ENCODE measurements at regions not wholly inside any gene's neighbourhood (a gene's known extent, or its start where the extent isn't known, plus 50 kb on each side); places are given as distances from the start of the nearest gene placed in this dataset.

DNA sequence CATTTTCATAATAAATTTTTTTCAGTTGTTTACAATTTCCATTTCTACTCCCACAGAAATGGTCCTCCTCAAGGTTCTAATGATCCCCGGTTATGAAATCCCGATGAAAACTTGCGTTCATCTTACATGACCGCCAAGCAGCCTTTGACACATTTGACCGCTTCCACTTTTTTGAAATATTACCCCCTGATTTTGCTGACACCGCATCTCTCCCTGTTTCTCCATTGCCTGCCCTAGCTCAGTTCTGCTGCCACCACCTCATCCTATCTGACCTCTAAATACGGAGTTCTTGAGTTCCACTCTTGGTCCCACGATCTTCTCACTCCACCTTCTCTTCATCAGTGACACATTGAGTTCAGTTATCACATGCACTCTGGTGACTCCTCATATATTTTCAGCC, 74.1 kb downstream of the SLC35B3 start:
- Histone ChIP-seq H3K27ac (ENCODE audit: low read depth, low read length, severe bottlenecking) (no peak overlapping the region), H3K4me3 (ENCODE audit: extremely low read depth, insufficient read depth, low read length, poor library complexity, severe bottlenecking) (no peak overlapping the region), H3K9me3 (ENCODE audit: control insufficient read depth, low read length) (no peaks in the 10 kb centered on the region), H3K4me1 (ENCODE audit: control insufficient read depth, insufficient read depth, low read length, poor library complexity, severe bottlenecking) (no peaks in the 10 kb centered on the region), H3K36me3 (ENCODE audit: control insufficient read depth, insufficient read depth, low read length) (no peaks in the 10 kb centered on the region)
- WGBS, 2 experiments (ENCODE audit: insufficient coverage in 2 of 2) = 92 to 94% methylated on average over 8 of the region's 8 CpGs

DNA sequence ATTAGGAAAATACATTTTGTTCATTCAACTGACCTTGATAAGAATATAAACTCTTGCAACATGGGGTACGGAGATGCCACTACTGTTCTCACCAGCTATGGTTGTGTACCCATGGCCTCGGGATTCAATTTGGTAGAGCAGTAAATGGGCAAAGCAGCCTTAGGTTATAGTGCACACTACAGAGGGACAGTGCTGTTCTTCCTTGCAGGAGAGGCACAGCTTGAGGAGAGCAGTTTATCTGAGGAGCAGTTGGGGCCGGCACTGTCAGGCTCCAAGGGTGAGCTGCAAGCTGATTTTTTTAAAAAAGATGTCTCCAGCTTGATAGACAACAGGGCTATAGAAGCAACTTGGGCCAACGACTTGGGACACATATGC, 82.4 kb downstream of the SLC35B3 start:
- no peak overlapping the region for H3K4me3 ChIP-seq (ENCODE audit: extremely low read depth, insufficient read depth, low read length, poor library complexity, severe bottlenecking)
- H3K4me1 ChIP-seq (ENCODE audit: control insufficient read depth, insufficient read depth, low read length, poor library complexity, severe bottlenecking) = no peaks in the 10 kb centered on the region
- WGBS, 2 experiments (ENCODE audit: insufficient coverage in 2 of 2) = 75 to 95% methylated on average over 2 to 4 of the region's 4 CpGs
- no peak overlapping the region for H3K27ac ChIP-seq (ENCODE audit: low read depth, low read length, severe bottlenecking)
- H3K9me3 ChIP-seq (ENCODE audit: control insufficient read depth, low read length) = no peaks in the 10 kb centered on the region
- H3K36me3 ChIP-seq (ENCODE audit: control insufficient read depth, insufficient read depth, low read length) = no peaks in the 10 kb centered on the region

DNA sequence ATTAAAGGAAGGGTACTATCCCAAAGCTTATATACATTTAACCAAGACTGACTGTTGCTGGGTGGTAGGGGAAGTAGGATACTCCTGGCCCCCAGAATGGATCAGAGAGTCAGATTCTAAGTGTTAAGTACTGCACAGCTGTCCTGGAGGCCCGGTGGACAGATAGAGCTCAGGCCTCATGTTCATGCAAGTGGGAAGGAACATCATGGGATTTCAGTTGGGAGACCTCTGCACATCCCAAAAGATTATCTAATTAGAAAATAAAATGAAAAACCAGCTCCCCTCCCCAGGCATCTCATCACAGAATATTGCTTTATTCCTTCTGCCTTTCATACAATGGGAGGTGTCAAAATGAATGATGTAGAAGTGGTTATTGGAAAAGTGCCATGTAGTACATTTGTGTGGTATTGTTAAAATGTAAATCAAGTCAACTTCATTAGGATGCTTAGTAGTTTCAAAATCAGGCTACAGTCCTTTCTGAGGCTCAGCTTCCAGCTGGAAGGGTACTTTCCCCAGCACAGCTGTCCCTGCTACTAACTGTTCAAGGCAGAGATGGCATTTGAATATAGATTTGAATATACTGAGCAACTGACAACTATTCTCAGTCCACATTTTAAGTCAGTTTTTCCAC, 82.9 kb downstream of the SLC35B3 start:
- H3K9me3 ChIP-seq (ENCODE audit: control insufficient read depth, low read length) = no peaks in the 10 kb centered on the region
- H3K4me3 ChIP-seq (ENCODE audit: extremely low read depth, insufficient read depth, low read length, poor library complexity, severe bottlenecking) = no peak overlapping the region
- no peaks in the 10 kb centered on the region for H3K36me3 ChIP-seq (ENCODE audit: control insufficient read depth, insufficient read depth, low read length)
- H3K4me1 ChIP-seq (ENCODE audit: control insufficient read depth, insufficient read depth, low read length, poor library complexity, severe bottlenecking) = no peaks in the 10 kb centered on the region
- no CpG with 5 or more reads among the region's 1 CpG for WGBS, 2 experiments (ENCODE audit: insufficient coverage in 2 of 2)
- no peak overlapping the region for H3K27ac ChIP-seq (ENCODE audit: low read depth, low read length, severe bottlenecking)

DNA sequence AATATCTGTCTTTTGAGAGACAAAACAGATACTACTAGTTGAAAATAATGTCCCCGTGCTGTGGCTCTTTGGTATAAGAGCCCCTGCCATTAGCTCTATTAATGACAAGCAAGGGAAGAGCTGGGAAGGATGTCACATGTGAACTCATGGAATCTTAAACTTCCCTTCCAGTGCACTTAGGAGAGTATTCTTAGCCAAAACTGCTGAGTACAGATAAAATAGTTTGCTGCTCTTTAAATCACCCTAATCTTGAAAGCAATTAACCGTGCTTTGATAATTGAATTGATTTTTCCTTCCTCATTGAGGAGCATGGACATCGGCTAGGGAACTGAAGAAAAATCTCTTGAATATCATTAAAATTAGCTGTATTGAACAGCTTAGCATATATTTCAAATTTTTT, 91.7 kb downstream of the SLC35B3 start:
- H3K9me3 ChIP-seq (ENCODE audit: control insufficient read depth, low read length) = peaks cover 6% of the 10 kb centered on the region
- no peak overlapping the region for H3K4me3 ChIP-seq (ENCODE audit: extremely low read depth, insufficient read depth, low read length, poor library complexity, severe bottlenecking)
- WGBS, 2 experiments (ENCODE audit: insufficient coverage in 2 of 2) = 100% methylated on average over 1 of the region's 3 CpGs; no CpG with 5 or more reads in 1 of the 2 experiments
- H3K36me3 ChIP-seq (ENCODE audit: control insufficient read depth, insufficient read depth, low read length) = no peaks in the 10 kb centered on the region
- no peaks in the 10 kb centered on the region for H3K4me1 ChIP-seq (ENCODE audit: control insufficient read depth, insufficient read depth, low read length, poor library complexity, severe bottlenecking)
- no peak overlapping the region for H3K27ac ChIP-seq (ENCODE audit: low read depth, low read length, severe bottlenecking)

DNA sequence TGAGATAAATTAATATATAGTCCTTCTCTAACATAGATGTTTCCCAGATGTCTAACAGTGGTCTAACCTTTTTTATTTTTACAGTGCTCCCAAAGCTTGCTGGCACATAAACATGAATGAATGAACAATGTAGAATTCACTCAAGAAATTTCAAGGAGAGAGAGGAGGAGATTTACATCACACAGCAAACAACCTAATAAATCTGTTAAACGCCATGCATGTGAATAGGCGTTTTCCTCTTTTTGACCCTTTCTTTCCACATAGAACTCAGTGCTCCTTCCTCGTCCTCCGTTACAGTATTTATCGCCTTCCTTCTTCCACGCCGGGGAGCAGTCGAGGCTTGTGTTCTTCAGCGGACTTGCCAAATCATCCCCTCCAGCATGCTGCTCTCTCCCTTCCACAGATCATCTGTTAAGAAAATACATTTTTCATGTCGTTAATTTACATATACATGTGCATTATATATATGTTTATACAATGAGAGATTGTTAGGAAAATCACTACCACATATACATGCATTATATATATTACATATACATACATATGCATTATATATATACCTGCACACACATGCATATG, 93.0 kb downstream of the SLC35B3 start:
- 81 to 84% methylated on average over 8 of the region's 10 CpGs for WGBS, 2 experiments (ENCODE audit: insufficient coverage in 2 of 2)
- Histone ChIP-seq H3K4me1 (ENCODE audit: control insufficient read depth, insufficient read depth, low read length, poor library complexity, severe bottlenecking) (no peaks in the 10 kb centered on the region), H3K27ac (ENCODE audit: low read depth, low read length, severe bottlenecking) (no peak overlapping the region), H3K36me3 (ENCODE audit: control insufficient read depth, insufficient read depth, low read length) (no peaks in the 10 kb centered on the region), H3K4me3 (ENCODE audit: extremely low read depth, insufficient read depth, low read length, poor library complexity, severe bottlenecking) (no peak overlapping the region), H3K9me3 (ENCODE audit: control insufficient read depth, low read length) (peaks cover 6% of the 10 kb centered on the region)

DNA sequence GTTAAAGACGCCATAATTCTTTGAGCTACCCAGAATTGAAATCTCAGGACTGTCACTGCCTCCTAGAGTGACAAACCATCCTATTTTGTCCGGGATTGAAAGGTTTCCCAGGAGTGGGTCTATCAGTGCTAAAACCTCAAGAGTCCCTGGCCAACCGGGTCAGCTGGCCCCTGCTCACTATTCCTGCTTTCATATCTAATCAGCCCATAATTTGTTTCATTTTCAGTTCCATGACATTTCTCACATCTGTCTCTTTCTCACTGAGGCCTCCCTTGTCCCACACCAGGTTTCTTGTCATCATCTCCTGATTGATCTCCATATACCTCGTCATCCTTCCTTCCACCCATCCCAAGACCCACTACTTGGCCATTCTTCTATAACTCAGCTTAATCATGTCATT, 98.2 kb downstream of the SLC35B3 start:
- 53 to 67% methylated on average over 3 of the region's 4 CpGs for WGBS, 2 experiments (ENCODE audit: insufficient coverage in 2 of 2)
- Histone ChIP-seq H3K9me3 (ENCODE audit: control insufficient read depth, low read length) (no peaks in the 10 kb centered on the region), H3K36me3 (ENCODE audit: control insufficient read depth, insufficient read depth, low read length) (no peaks in the 10 kb centered on the region), H3K4me3 (ENCODE audit: extremely low read depth, insufficient read depth, low read length, poor library complexity, severe bottlenecking) (no peak overlapping the region), H3K4me1 (ENCODE audit: control insufficient read depth, insufficient read depth, low read length, poor library complexity, severe bottlenecking) (no peaks in the 10 kb centered on the region), H3K27ac (ENCODE audit: low read depth, low read length, severe bottlenecking) (no peak overlapping the region)

DNA sequence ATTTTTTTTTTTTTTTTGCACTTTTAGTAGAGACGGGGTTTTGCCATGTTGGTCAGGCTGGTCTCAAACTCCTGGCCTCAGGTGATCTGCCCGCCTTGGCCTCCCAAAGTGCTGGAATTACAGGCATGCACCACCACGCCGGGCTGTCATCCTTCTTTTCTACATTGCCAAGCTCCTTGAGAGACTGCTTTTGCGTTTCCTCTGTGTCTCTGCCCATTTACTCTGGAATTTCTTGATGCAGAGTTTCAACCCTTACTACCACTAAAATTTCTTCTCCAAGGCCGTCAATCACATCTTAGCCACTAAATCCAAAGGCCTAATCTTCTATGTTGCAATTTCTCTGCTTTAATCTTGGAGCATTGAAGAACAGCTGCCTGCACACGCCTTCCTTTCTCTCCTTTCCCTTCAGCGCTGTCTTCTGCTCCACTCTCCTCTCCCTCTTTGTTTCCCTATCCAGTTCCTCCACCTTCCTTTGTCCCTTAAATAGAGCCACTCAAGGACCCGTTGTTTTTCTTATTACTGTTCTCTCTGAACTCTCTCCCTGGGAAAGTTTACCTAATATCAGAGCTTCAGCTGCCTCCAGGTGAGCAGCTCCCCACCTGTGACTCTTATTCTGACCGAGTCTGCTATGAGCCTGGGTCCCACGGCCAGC, 98.8 kb downstream of the SLC35B3 start:
- Histone ChIP-seq H3K4me1 (ENCODE audit: control insufficient read depth, insufficient read depth, low read length, poor library complexity, severe bottlenecking) (no peaks in the 10 kb centered on the region), H3K36me3 (ENCODE audit: control insufficient read depth, insufficient read depth, low read length) (no peaks in the 10 kb centered on the region), H3K9me3 (ENCODE audit: control insufficient read depth, low read length) (no peaks in the 10 kb centered on the region), H3K4me3 (ENCODE audit: extremely low read depth, insufficient read depth, low read length, poor library complexity, severe bottlenecking) (no peak overlapping the region), H3K27ac (ENCODE audit: low read depth, low read length, severe bottlenecking) (no peak overlapping the region)
- 88 to 90% methylated on average over 10 to 11 of the region's 11 CpGs for WGBS, 2 experiments (ENCODE audit: insufficient coverage in 2 of 2)

DNA sequence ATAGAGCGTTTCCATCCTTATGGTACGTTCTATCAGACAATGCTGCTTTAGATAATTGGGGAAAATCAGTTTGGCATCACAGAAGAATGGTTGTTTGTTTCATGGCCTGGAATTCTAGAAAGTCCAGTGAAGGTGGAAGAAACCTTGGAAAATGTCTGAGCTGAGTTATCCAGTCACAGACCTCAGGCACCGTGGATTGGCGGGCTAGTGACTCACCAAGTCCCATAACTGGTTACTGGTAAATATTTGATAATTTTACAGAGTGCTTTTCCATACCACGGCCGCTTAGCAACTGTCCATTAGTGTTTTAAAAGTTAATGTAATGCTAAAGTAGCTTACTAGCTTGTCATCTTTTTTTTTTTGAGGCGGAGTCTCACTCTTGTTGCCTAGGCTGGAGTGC, 99.4 kb downstream of the SLC35B3 start:
- H3K27ac ChIP-seq (ENCODE audit: low read depth, low read length, severe bottlenecking) = no peak overlapping the region
- no peaks in the 10 kb centered on the region for H3K9me3 ChIP-seq (ENCODE audit: control insufficient read depth, low read length)
- WGBS, 2 experiments (ENCODE audit: insufficient coverage in 2 of 2) = 93 to 98% methylated on average over 3 to 7 of the region's 7 CpGs
- no peaks in the 10 kb centered on the region for H3K4me1 ChIP-seq (ENCODE audit: control insufficient read depth, insufficient read depth, low read length, poor library complexity, severe bottlenecking)
- no peaks in the 10 kb centered on the region for H3K36me3 ChIP-seq (ENCODE audit: control insufficient read depth, insufficient read depth, low read length)
- no peak overlapping the region for H3K4me3 ChIP-seq (ENCODE audit: extremely low read depth, insufficient read depth, low read length, poor library complexity, severe bottlenecking)

DNA sequence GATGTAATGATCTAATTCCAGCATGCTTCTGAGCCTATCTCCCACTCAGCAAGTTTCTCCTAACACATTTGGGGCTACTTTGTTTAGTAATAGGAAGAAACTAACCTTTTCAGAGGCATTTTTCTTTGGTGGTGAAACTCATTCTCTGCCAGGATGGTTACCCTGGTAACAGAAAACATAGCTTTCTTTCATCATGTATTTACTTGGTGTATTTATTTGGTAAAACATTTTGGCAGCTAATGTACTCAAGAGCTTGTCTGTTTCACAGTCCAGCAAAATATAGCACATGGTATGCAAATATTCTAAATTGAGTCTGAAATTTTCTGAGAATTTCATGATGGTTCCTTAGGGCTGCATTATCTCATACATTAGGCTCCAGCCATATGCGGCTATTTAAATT, 100.0 kb downstream of the SLC35B3 start:
- Histone ChIP-seq H3K9me3 (ENCODE audit: control insufficient read depth, low read length) (no peaks in the 10 kb centered on the region), H3K4me1 (ENCODE audit: control insufficient read depth, insufficient read depth, low read length, poor library complexity, severe bottlenecking) (peaks cover 4% of the 10 kb centered on the region), H3K4me3 (ENCODE audit: extremely low read depth, insufficient read depth, low read length, poor library complexity, severe bottlenecking) (no peak overlapping the region), H3K27ac (ENCODE audit: low read depth, low read length, severe bottlenecking) (no peak overlapping the region), H3K36me3 (ENCODE audit: control insufficient read depth, insufficient read depth, low read length) (no peaks in the 10 kb centered on the region)
- WGBS, 2 experiments (ENCODE audit: insufficient coverage in 2 of 2) = no CpG with 5 or more reads among the region's 1 CpG

DNA sequence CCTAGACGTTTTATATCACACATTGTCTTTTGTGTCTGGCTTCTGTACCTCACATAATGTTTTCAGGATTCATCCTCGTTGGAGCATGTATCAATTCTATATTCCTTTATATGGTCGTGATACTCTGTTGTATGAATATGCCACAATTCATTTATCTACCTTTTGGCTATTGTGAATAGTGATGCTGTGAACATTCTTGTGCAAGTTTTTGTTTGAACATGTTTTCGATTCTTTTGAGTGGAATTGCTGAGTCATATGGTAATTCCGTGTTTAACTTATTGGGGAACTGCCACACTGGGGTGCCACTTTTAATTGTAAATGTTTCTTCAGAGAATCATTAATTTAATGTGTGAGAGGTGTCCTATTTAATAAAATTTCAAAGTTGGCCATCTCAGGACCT, 101.2 kb downstream of the SLC35B3 start:
- H3K27ac ChIP-seq (ENCODE audit: low read depth, low read length, severe bottlenecking) = no peak overlapping the region
- 67 to 79% methylated on average over 2 to 3 of the region's 5 CpGs for WGBS, 2 experiments (ENCODE audit: insufficient coverage in 2 of 2)
- H3K9me3 ChIP-seq (ENCODE audit: control insufficient read depth, low read length) = no peaks in the 10 kb centered on the region
- peaks cover 6% of the 10 kb centered on the region for H3K4me1 ChIP-seq (ENCODE audit: control insufficient read depth, insufficient read depth, low read length, poor library complexity, severe bottlenecking)
- H3K36me3 ChIP-seq (ENCODE audit: control insufficient read depth, insufficient read depth, low read length) = no peaks in the 10 kb centered on the region
- H3K4me3 ChIP-seq (ENCODE audit: extremely low read depth, insufficient read depth, low read length, poor library complexity, severe bottlenecking) = no peak overlapping the region

DNA sequence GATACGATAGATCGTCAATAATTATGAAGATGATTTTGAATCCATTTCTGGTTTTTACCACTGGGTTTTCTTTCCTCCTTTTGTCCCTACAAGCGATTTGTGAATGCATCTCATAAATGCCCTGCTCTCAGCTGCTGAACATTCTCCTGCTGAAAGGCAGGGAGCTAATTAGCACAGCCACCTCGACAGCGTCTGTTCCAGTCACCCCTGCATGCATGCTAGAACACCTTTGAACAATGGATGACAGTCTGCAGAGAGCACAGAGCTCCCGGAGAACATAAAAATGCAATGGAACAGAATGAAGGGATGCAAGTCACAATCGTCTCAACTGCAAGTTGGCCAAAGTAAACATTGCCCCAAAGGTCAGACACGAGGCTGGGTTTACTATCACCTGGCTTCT, 105.8 kb downstream of the SLC35B3 start:
- no peaks in the 10 kb centered on the region for H3K9me3 ChIP-seq (ENCODE audit: control insufficient read depth, low read length)
- 73 to 86% methylated on average over 7 to 8 of the region's 8 CpGs for WGBS, 2 experiments (ENCODE audit: insufficient coverage in 2 of 2)
- no peaks in the 10 kb centered on the region for H3K36me3 ChIP-seq (ENCODE audit: control insufficient read depth, insufficient read depth, low read length)
- H3K27ac ChIP-seq (ENCODE audit: low read depth, low read length, severe bottlenecking) = no peak overlapping the region
- H3K4me3 ChIP-seq (ENCODE audit: extremely low read depth, insufficient read depth, low read length, poor library complexity, severe bottlenecking) = no peak overlapping the region
- peaks cover 6% of the 10 kb centered on the region for H3K4me1 ChIP-seq (ENCODE audit: control insufficient read depth, insufficient read depth, low read length, poor library complexity, severe bottlenecking)
